Activated CD4-positive, alpha-beta T cell treated with anti-CD3 and anti-CD28 coated beads, Interleukin-2, amount 10 ng/mL, durations not matched to agents 24 days and 14 days (primary cell): ENCODE measurements at regions not wholly inside any gene's neighbourhood (a gene's known extent, or its start where the extent isn't known, plus 50 kb on each side); places are given as distances from the start of the nearest gene placed in this dataset.

Source experiments
- DNase-seq: peaks from one replicate; pipeline ENCODE4 v3.0.0; 2022
- H3K27ac Mint-ChIP-seq: one replicate; pipeline ENCODE4 v1.8.0; 2022; ENCODE audit warnings: mild to moderate bottlenecking, mixed read lengths
- H3K27me3 Mint-ChIP-seq: one replicate; pipeline ENCODE4 v1.8.0; 2022; ENCODE audit warnings: mixed read lengths
- H3K36me3 Mint-ChIP-seq: one replicate; pipeline ENCODE4 v1.8.0; 2022; ENCODE audit warnings: low read depth, mild to moderate bottlenecking, mixed read lengths
- H3K4me1 Mint-ChIP-seq: one replicate; pipeline ENCODE4 v1.8.0; 2021; ENCODE audit warnings: mixed read lengths
- H3K4me3 Mint-ChIP-seq: one replicate; pipeline ENCODE4 v1.8.0; 2022; ENCODE audit warnings: mild to moderate bottlenecking, moderate library complexity, mixed read lengths
- H3K9me3 Mint-ChIP-seq: one replicate; pipeline ENCODE4 v1.8.0; 2021; ENCODE audit warnings: mixed read lengths
- intact Hi-C: fragments of 100-400 bp; cut with micrococcal nuclease; formaldehyde crosslinking; loops from one replicate; pipeline ENCODE4 v1.15.1; 2023

GRCh38 chr11:100622404-100622803 is 64.7 kb upstream of the ARHGAP42 start:
- peaks cover 6% of the 10 kb centered on the region for H3K9me3 Mint-ChIP-seq
- H3K27ac Mint-ChIP-seq = no peak overlapping the region

GRCh38 chr11:100624346-100624745 is 62.7 kb upstream of the ARHGAP42 start:
- H3K4me3 Mint-ChIP-seq = no peak overlapping the region
- intact Hi-C loops = no loop called here
- H3K4me1 Mint-ChIP-seq = no peaks in the 10 kb centered on the region
- H3K27me3 Mint-ChIP-seq = no peaks in the 10 kb centered on the region
- no peak for DNase-seq
- H3K9me3 Mint-ChIP-seq = peaks cover 6% of the 10 kb centered on the region
- H3K36me3 Mint-ChIP-seq = no peaks in the 10 kb centered on the region
- H3K27ac Mint-ChIP-seq = no peak overlapping the region

More at GRCh38 chr11:100622404-100622803, 64.7 kb upstream of the ARHGAP42 start:
- H3K4me1 Mint-ChIP-seq = no peaks in the 10 kb centered on the region
- no peak for DNase-seq
- H3K27me3 Mint-ChIP-seq = no peaks in the 10 kb centered on the region
- no peaks in the 10 kb centered on the region for H3K36me3 Mint-ChIP-seq
- intact Hi-C loops = no loop called here
- H3K4me3 Mint-ChIP-seq = no peak overlapping the region

GRCh38 chr11:100625041-100625440 is 62.0 kb upstream of the ARHGAP42 start:
- peaks cover 6% of the 10 kb centered on the region for H3K9me3 Mint-ChIP-seq
- no peaks in the 10 kb centered on the region for H3K4me1 Mint-ChIP-seq
- intact Hi-C loops = no loop called here
- DNase-seq = no peak
- no peak overlapping the region for H3K4me3 Mint-ChIP-seq
- no peaks in the 10 kb centered on the region for H3K36me3 Mint-ChIP-seq
- no peaks in the 10 kb centered on the region for H3K27me3 Mint-ChIP-seq
- no peak overlapping the region for H3K27ac Mint-ChIP-seq

- Mint-ChIP-seq H3K27me3 (no peaks in the 10 kb centered on the region), H3K4me3 (no peak overlapping the region), H3K36me3 (no peaks in the 10 kb centered on the region), H3K4me1 (no peaks in the 10 kb centered on the region), H3K9me3 (peaks cover under 1% of the 10 kb centered on the region), H3K27ac (no peak overlapping the region)
- intact Hi-C loops = no loop called here
- DNase-seq = no peak
Measured at GRCh38 chr11:100629671-100630070, 57.4 kb upstream of the ARHGAP42 start.

- Mint-ChIP-seq H3K36me3 (no peaks in the 10 kb centered on the region), H3K27me3 (no peaks in the 10 kb centered on the region), H3K4me3 (no peak overlapping the region), H3K4me1 (no peaks in the 10 kb centered on the region), H3K9me3 (no peaks in the 10 kb centered on the region), H3K27ac (no peak overlapping the region)
- intact Hi-C loops = no loop called here
- DNase-seq = no peak
Measured at GRCh38 chr11:100630898-100631297, 56.2 kb upstream of the ARHGAP42 start.

GRCh38 chr11:100631316-100631715 is 55.8 kb upstream of the ARHGAP42 start:
- Mint-ChIP-seq H3K4me1 (no peaks in the 10 kb centered on the region), H3K27ac (no peak overlapping the region), H3K9me3 (no peaks in the 10 kb centered on the region), H3K4me3 (no peak overlapping the region), H3K36me3 (no peaks in the 10 kb centered on the region), H3K27me3 (no peaks in the 10 kb centered on the region)
- intact Hi-C loops = no loop called here
- no peak for DNase-seq

GRCh38 chr11:100632941-100633452 is 54.1 kb upstream of the ARHGAP42 start:
- no peak for DNase-seq
- Mint-ChIP-seq H3K27me3 (no peaks in the 10 kb centered on the region), H3K36me3 (no peaks in the 10 kb centered on the region), H3K27ac (no peak overlapping the region), H3K4me1 (no peaks in the 10 kb centered on the region), H3K4me3 (no peak overlapping the region), H3K9me3 (no peaks in the 10 kb centered on the region)
- intact Hi-C loops = no loop called here

- no peaks in the 10 kb centered on the region for H3K4me1 Mint-ChIP-seq
- H3K27ac Mint-ChIP-seq = no peak overlapping the region
- intact Hi-C loops = no loop called here
- no peaks in the 10 kb centered on the region for H3K36me3 Mint-ChIP-seq
- no peaks in the 10 kb centered on the region for H3K9me3 Mint-ChIP-seq
- no peak overlapping the region for H3K4me3 Mint-ChIP-seq
- no peak for DNase-seq
- H3K27me3 Mint-ChIP-seq = no peaks in the 10 kb centered on the region
Measured at GRCh38 chr11:100635194-100635593, 51.9 kb upstream of the ARHGAP42 start.

GRCh38 chr11:100636536-100636935 is 50.6 kb upstream of the ARHGAP42 start:
- Mint-ChIP-seq H3K27me3 (no peaks in the 10 kb centered on the region), H3K4me3 (no peak overlapping the region), H3K27ac (no peak overlapping the region), H3K36me3 (no peaks in the 10 kb centered on the region), H3K4me1 (no peaks in the 10 kb centered on the region), H3K9me3 (no peaks in the 10 kb centered on the region)
- no peak for DNase-seq
- intact Hi-C loops = no loop called here
